HL-60 (cell line): ENCODE measurements at regions not wholly inside any gene's neighbourhood (a gene's known extent, or its start where the extent isn't known, plus 50 kb on each side); places are given as distances from the start of the nearest gene placed in this dataset.

ENCODE experiments used
- DNase-seq, 2 experiments: peaks; one replicate each; pipeline ENCODE4 v3.0.0-alpha.2; 2010 to 2020; ENCODE audit warnings: low read depth in 1 of 2, low spot score in 1 of 2
- H3K27ac ChIP-seq: fragments of 250-450 bp; sonication (Bioruptor Pico); replicated peaks from 2 replicates; pipeline ENCODE4 v1.5.1; 2020; ENCODE audit warnings: mild to moderate bottlenecking, moderate library complexity
- H3K27me3 ChIP-seq: fragments of 250-450 bp; sonication (Bioruptor Pico); 2 replicates; pipeline ENCODE4 v1.5.1; 2021; ENCODE audit warnings: mild to moderate bottlenecking, moderate library complexity; ENCODE audit not compliant: insufficient read depth, poor library complexity, severe bottlenecking
- H3K4me3 ChIP-seq: replicated peaks from 2 replicates; pipeline ENCODE4 v1.5.1; 2011; ENCODE audit warnings: mild to moderate bottlenecking, control low read depth, low read length; ENCODE audit not compliant: insufficient read depth
- CTCF ChIP-seq: IDR thresholded peaks from one replicate; pipeline ENCODE4 v1.5.1; 2011; ENCODE audit warnings: low read length, control low read depth, inconsistent platforms; ENCODE audit not compliant: insufficient read depth
- GABPA ChIP-seq: IDR thresholded peaks from 2 replicates; pipeline ENCODE4 v1.6.1; 2012; ENCODE audit warnings: low read depth
- POLR2AphosphoS5 ChIP-seq: IDR thresholded peaks from 2 replicates; pipeline ENCODE4 v1.6.1; 2012; ENCODE audit warnings: low read depth
- SPI1 ChIP-seq: IDR thresholded peaks from 2 replicates; pipeline ENCODE4 v1.6.1; 2012; ENCODE audit warnings: low read depth, mild to moderate bottlenecking, borderline replicate concordance
- TF ChIP-seq, protein P1 (sequence below): IDR thresholded peaks from 2 replicates; pipeline ENCODE4 v1.6.1; 2012; ENCODE audit warnings: low read depth; ENCODE audit not compliant: insufficient replicate concordance

DNA sequence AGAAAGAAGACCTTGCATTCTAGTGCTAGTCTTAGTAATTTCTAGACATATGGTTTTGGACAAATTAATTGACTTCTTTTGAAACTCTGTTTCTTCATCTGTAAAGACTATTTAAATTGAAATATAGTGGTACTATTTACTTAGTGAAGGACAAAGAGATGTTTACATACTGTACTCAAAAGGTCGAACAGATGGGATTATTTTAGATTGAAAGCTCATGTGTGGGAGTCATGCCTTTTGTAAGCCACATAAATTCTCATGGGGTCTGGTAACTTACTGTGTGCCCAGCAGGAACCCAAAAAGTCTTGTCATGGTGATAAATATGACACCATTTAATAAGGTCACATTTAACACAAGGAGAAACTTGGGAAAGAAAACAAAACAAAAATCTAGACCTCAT lies 368.2 kb upstream of the CITED2 start:
- no peak for DNase-seq
- Histone ChIP-seq H3K27ac (no peak overlapping the region), H3K4me3 (no peak overlapping the region), H3K27me3 (no peaks in the 10 kb centered on the region)
- TF ChIP-seq GABPA = no peak
- TF ChIP-seq, protein P1, sequence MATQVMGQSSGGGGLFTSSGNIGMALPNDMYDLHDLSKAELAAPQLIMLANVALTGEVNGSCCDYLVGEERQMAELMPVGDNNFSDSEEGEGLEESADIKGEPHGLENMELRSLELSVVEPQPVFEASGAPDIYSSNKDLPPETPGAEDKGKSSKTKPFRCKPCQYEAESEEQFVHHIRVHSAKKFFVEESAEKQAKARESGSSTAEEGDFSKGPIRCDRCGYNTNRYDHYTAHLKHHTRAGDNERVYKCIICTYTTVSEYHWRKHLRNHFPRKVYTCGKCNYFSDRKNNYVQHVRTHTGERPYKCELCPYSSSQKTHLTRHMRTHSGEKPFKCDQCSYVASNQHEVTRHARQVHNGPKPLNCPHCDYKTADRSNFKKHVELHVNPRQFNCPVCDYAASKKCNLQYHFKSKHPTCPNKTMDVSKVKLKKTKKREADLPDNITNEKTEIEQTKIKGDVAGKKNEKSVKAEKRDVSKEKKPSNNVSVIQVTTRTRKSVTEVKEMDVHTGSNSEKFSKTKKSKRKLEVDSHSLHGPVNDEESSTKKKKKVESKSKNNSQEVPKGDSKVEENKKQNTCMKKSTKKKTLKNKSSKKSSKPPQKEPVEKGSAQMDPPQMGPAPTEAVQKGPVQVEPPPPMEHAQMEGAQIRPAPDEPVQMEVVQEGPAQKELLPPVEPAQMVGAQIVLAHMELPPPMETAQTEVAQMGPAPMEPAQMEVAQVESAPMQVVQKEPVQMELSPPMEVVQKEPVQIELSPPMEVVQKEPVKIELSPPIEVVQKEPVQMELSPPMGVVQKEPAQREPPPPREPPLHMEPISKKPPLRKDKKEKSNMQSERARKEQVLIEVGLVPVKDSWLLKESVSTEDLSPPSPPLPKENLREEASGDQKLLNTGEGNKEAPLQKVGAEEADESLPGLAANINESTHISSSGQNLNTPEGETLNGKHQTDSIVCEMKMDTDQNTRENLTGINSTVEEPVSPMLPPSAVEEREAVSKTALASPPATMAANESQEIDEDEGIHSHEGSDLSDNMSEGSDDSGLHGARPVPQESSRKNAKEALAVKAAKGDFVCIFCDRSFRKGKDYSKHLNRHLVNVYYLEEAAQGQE = no peak
- TF ChIP-seq SPI1 = no peak
- TF ChIP-seq POLR2AphosphoS5 = no peak
- no peak for TF ChIP-seq CTCF

DNA sequence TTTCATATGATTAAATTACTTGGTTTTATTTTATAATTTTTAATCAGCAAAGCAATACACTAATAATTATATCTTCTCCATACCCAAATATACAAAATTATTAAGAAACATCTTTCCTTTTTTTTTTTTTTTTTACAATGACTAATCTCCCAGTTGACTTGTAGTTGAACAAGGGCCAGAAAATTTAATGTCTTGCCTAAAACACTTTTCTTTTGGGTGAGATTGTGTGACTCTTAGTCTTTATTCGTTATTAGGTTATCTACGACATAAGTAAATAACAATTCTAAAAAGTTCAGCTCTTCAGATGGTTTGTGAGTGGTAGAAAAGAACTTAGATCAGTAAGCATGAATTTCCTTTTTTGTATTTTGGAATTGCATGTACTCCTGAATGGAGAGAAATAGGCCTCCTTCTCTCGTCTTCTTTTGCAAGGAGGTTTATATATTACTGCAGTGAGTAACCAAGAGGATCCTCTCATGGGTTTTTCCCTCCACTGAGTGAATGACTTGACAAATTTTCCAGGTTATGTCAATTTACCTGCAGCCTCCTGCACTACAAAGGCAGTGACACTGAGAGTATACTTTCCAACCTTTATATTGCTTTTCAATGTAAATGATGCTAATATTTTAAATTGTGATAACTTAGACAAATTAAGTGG lies 364.5 kb upstream of the CITED2 start:
- Histone ChIP-seq H3K27me3 (no peaks in the 10 kb centered on the region), H3K4me3 (no peak overlapping the region), H3K27ac (no peak overlapping the region)
- DNase-seq = no peak
- TF ChIP-seq CTCF (no peak), SPI1 (no peak), POLR2AphosphoS5 (no peak), GABPA (no peak)
- TF ChIP-seq, protein P1 = no peak

- Histone ChIP-seq H3K27me3 (no peaks in the 10 kb centered on the region), H3K4me3 (no peak overlapping the region), H3K27ac (no peak overlapping the region; the same call in 1 of the 2 replicates)
- peak in 1 of 2 experiments; percentile 49 for DNase-seq
- TF ChIP-seq GABPA = no peak
- TF ChIP-seq SPI1 = no peak
- TF ChIP-seq, protein P1 = no peak
- no peak for TF ChIP-seq CTCF
- TF ChIP-seq POLR2AphosphoS5 = no peak
Measured at GRCh38 chr6:139736325-139736906, 362.0 kb upstream of the CITED2 start.
